Esophagus muscularis mucosa (tissue), 4 donors: ENCODE measurements at regions not wholly inside any gene's neighbourhood (a gene's known extent, or its start where the extent isn't known, plus 50 kb on each side); places are given as distances from the start of the nearest gene placed in this dataset.

Experiments used
- DNase-seq: peaks from one replicate; pipeline ENCODE4 v3.0.0-alpha.2; 2017; ENCODE audit errors: extremely low spot score
- H3K27ac ChIP-seq, 4 donors: fragments of 200-600 bp; sonication (generic); replicated peaks in 1 of 4; 1 replicate in 3 of 4; 2 replicates in 1 of 4; pipeline ENCODE4 v1.5.1; 2016 to 2019; ENCODE audit warnings: mild to moderate bottlenecking in 1 of 4
- H3K27me3 ChIP-seq, 4 donors: fragments of 200-600 bp; sonication (generic); one replicate each; pipeline versions ENCODE4 v1.5.1 to v1.6.0; 2016 to 2019
- H3K36me3 ChIP-seq, 4 donors: fragments of 200-600 bp; sonication (generic); one replicate each; pipeline ENCODE4 v1.5.1; 2016 to 2019
- H3K4me1 ChIP-seq, 4 donors: fragments of 200-600 bp; sonication (generic); one replicate each; pipeline ENCODE4 v1.5.1; 2016 to 2019
- H3K4me3 ChIP-seq, 4 donors: fragments of 200-600 bp; sonication (generic); 1 replicate in 2 of 4; 2 replicates in 2 of 4; pipeline ENCODE4 v1.5.1; 2016 to 2019; ENCODE audit warnings: mild to moderate bottlenecking in 4 of 4, moderate library complexity in 1 of 4
- H3K9me3 ChIP-seq, 4 donors: fragments of 200-600 bp; sonication (generic); 1 replicate in 3 of 4; 2 replicates in 1 of 4; pipeline ENCODE4 v1.5.1; 2016 to 2019
- EP300 ChIP-seq: sonication (generic); formaldehyde crosslinking; IDR thresholded peaks from one replicate; pipeline ENCODE4 v1.6.1; 2017; ENCODE audit warnings: antibody characterized with exemption
- POLR2A ChIP-seq: fragments of 450-650 bp; IDR thresholded peaks from one replicate; pipeline ENCODE4 v1.6.1; 2017; ENCODE audit warnings: antibody characterized with exemption, moderate library complexity, mild to moderate bottlenecking, low read depth
- POLR2AphosphoS5 ChIP-seq, 2 donors: sonication (generic); formaldehyde crosslinking; IDR thresholded peaks; one replicate each; pipeline ENCODE4 v1.6.1; 2017; ENCODE audit warnings: antibody characterized with exemption in 2 of 2
- WGBS: methylation state at CpG from one replicate; pipeline ENCODE4 v1.1.5; 2018; 5-methylcytosine and 5-hydroxymethylcytosine counted together
- intact Hi-C: fragments of 100-400 bp; cut with DNase I; formaldehyde crosslinking; loops from one replicate; pipeline ENCODE4 v1.15.1; 2023
- TF ChIP-seq, protein P1 (sequence below), 3 experiments: fragments of 200-600 bp in 2 of 3; fragments of 450-650 bp in 1 of 3; sonication (generic) in 2 of 3; IDR thresholded peaks; one replicate each; pipeline ENCODE4 v1.5.1; 2017 to 2019; ENCODE audit warnings: antibody characterized with exemption in 3 of 3, mild to moderate bottlenecking in 2 of 3, moderate library complexity in 1 of 3

DNA sequence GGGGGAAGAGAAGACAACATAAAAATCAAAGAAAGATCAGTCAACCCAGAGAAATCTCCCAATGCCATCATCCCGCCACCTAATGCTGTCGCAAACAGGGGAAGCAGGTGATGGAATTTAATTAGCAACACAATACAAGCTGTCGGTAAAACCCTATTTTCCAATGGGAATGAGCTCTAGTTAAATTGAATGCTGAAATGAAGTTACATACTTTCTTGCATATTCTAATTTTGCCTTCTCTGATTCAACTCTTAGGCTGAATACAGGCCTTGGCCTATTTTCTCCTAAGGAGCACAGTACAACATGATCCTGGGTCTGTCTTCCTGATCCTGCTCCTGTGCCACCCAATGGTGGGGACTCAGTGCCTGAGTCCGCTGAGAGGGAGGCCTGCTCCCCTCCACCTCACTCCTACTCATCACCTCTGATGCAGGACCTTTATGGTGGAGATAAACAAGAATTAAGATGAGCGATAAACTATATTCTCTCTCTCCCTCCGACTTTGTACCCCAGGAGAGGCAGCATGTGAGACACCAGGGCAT is 238.8 kb downstream of the GXYLT1 start:
- Histone ChIP-seq H3K4me1 (no peaks in the 10 kb centered on the region), H3K27me3 (no peaks in the 10 kb centered on the region), H3K4me3 (no peak overlapping the region), H3K36me3 (no peaks in the 10 kb centered on the region), H3K27ac (no peak overlapping the region), H3K9me3 (no peaks in the 10 kb centered on the region)
- intact Hi-C loops = no loop called here
- DNase-seq = no peak
- TF ChIP-seq POLR2A (no peak), EP300 (no peak), POLR2AphosphoS5 (IDR thresholded peaks at IDR 0.05) (no peak)
- TF ChIP-seq, protein P1, sequence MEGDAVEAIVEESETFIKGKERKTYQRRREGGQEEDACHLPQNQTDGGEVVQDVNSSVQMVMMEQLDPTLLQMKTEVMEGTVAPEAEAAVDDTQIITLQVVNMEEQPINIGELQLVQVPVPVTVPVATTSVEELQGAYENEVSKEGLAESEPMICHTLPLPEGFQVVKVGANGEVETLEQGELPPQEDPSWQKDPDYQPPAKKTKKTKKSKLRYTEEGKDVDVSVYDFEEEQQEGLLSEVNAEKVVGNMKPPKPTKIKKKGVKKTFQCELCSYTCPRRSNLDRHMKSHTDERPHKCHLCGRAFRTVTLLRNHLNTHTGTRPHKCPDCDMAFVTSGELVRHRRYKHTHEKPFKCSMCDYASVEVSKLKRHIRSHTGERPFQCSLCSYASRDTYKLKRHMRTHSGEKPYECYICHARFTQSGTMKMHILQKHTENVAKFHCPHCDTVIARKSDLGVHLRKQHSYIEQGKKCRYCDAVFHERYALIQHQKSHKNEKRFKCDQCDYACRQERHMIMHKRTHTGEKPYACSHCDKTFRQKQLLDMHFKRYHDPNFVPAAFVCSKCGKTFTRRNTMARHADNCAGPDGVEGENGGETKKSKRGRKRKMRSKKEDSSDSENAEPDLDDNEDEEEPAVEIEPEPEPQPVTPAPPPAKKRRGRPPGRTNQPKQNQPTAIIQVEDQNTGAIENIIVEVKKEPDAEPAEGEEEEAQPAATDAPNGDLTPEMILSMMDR (IDR thresholded peaks at IDR 0.05) = no peak
- WGBS = 98% methylated on average over 6 of the region's 6 CpGs

DNA sequence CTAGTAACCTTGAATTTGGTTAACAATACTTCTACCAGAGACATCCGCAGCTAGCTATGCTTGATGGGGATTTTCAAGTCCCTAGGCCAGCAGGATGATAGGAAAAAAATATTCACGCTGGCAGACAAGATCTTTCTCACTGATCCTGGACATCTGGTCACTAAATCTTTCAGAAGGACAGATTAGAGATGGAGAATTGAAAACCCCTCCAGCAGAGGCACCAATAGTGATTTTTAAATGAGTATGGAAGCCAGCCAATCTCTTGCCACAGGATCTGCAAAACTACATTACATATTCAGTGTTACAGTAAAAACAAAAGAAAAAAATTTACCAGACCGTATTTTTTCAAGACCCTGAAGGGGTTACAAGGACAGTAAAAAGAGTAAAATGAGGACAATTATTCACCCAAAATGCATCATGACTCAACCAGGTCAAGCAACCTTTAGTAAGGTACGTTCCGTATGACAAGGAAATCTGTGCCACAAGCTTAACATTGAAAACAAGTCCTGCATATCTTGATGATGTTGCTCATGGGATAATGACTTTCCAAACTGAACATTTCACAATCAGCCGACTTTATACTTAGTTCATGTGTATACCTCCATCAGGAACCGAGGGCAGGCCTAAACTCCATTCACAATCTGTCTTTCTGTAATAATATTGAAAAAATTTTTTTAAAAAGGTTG is 239.5 kb downstream of the GXYLT1 start:
- WGBS = 91% methylated on average over 7 of the region's 7 CpGs
- Histone ChIP-seq H3K4me1 (no peaks in the 10 kb centered on the region), H3K9me3 (no peaks in the 10 kb centered on the region), H3K36me3 (no peaks in the 10 kb centered on the region), H3K27me3 (no peaks in the 10 kb centered on the region), H3K27ac (no peak overlapping the region), H3K4me3 (no peak overlapping the region)
- intact Hi-C loops = no loop called here
- no peak for DNase-seq
- TF ChIP-seq POLR2A = no peak
- TF ChIP-seq EP300 = no peak
- TF ChIP-seq POLR2AphosphoS5 (IDR thresholded peaks at IDR 0.05) = no peak

DNA sequence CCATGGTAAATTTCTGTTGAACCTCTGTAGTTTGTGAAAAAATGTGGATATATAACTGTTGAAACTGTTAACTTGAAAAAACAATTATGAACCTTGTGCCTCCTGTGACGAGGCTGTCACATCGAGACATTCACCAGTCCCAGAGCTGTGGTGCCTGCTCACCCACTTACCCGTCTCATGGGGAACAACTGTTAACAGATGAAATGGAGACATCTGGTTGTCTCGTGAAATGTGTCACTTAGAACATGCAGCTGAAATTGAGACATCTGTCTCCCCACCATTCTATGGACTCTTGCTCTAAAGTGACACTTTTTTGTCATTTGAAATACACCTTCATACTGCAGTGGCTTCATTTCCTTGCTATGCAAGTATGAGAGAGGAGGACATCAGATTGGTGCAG is 240.6 kb downstream of the GXYLT1 start:
- Histone ChIP-seq H3K27me3 (no peaks in the 10 kb centered on the region), H3K4me3 (no peak overlapping the region), H3K4me1 (no peaks in the 10 kb centered on the region), H3K9me3 (no peaks in the 10 kb centered on the region), H3K27ac (no peak overlapping the region), H3K36me3 (no peaks in the 10 kb centered on the region)
- no peak for DNase-seq
- TF ChIP-seq POLR2AphosphoS5 (IDR thresholded peaks at IDR 0.05) = no peak
- no peak for TF ChIP-seq EP300
- TF ChIP-seq POLR2A = no peak
- TF ChIP-seq, protein P1 (IDR thresholded peaks at IDR 0.05) = no peak
- intact Hi-C loops = no loop called here
- 97% methylated on average over 4 of the region's 4 CpGs for WGBS

DNA sequence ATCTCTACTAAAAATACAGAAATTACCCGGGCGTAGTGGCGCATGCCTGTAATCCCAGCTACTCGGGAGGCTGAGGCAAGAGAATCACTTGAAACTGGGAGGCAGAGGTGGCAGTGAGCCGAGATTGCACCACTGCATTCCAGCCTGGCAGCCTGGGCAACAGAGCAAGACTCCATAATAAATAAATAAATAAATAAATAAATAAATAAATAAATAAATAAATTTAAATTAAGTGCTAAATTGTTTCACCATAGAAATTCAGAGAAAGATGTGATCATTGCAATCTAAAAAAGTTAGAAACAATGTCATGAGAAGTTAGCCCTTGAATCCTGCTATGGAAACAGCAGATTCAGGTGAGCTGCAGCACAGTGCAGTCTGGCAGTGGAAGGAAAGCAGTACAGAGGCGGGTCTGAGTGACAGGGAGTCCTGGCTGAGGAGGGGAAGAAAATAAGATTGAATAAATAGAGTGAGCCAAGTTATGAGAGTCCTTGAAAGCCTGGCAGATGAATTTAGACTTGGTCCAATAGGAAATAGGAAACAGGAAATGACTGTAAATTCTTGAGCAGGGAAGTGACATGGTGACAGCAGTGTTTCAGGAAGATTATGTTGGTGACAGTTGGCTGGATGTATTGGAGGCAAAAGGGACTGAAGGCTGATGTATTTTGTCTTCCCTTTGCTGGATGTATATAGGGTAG is 241.5 kb downstream of the GXYLT1 start:
- no peaks in the 10 kb centered on the region for H3K27me3 ChIP-seq
- no peak for TF ChIP-seq POLR2AphosphoS5 (IDR thresholded peaks at IDR 0.05)
- TF ChIP-seq, protein P1 (IDR thresholded peaks at IDR 0.05) = no peak
- no peak for TF ChIP-seq POLR2A
- TF ChIP-seq EP300 = no peak
- H3K4me1 ChIP-seq = no peaks in the 10 kb centered on the region
- H3K9me3 ChIP-seq = peaks cover 0 to 2% (median 0%) of the 10 kb centered on the region in 4 donors
- no peak overlapping the region for H3K4me3 ChIP-seq
- 94% methylated on average over 6 of the region's 6 CpGs for WGBS
- intact Hi-C loops = no loop called here
- H3K27ac ChIP-seq = no peak overlapping the region
- H3K36me3 ChIP-seq = no peaks in the 10 kb centered on the region
- no peak for DNase-seq

DNA sequence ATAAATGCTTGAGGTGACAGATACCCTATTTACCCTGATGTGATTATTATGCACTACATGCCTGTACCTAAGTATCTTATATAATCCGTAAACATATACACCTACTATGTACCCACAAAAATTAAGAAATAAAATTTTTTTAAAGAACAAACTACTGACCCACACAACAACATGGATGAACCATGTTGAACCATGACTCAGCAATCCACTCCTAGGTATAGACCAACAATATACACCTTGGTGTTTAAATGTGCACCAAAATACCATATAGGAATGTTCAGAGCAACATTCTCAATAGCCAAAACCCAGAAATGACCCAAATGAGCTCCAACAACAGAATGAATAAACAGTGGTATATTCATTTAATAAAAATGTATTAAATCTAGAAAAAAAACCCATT is 245.1 kb downstream of the GXYLT1 start:
- Histone ChIP-seq H3K4me3 (no peak overlapping the region), H3K27ac (no peak overlapping the region), H3K36me3 (no peaks in the 10 kb centered on the region), H3K27me3 (no peaks in the 10 kb centered on the region), H3K9me3 (peaks cover 0 to 9% (median 2%) of the 10 kb centered on the region in 4 donors), H3K4me1 (no peaks in the 10 kb centered on the region)
- TF ChIP-seq POLR2AphosphoS5 (IDR thresholded peaks at IDR 0.05) (no peak), EP300 (no peak), POLR2A (no peak)
- TF ChIP-seq, protein P1 (IDR thresholded peaks at IDR 0.05) = no peak
- 93% methylated on average over 1 of the region's 1 CpG for WGBS
- intact Hi-C loops = no loop called here
- DNase-seq = no peak
